Chondrocyte (in vitro differentiated cells): ENCODE measurements at regions not wholly inside any gene's neighbourhood (a gene's known extent, or its start where the extent isn't known, plus 50 kb on each side); places are given as distances from the start of the nearest gene placed in this dataset.

Source experiments
- DNase-seq: peaks from one replicate; pipeline ENCODE4 v3.0.0; 2021; ENCODE audit warnings: mixed read lengths, low spot score
- H3K27ac Mint-ChIP-seq: one replicate; pipeline ENCODE4 v1.8.0; 2021; ENCODE audit warnings: mild to moderate bottlenecking, moderate library complexity, mixed read lengths; ENCODE audit not compliant: unreplicated experiment
- H3K27me3 Mint-ChIP-seq: 2 replicates; pipeline ENCODE4 v1.8.0; 2021; ENCODE audit warnings: low read depth, mixed read lengths
- H3K36me3 Mint-ChIP-seq: 2 replicates; pipeline ENCODE4 v1.8.0; 2021; ENCODE audit warnings: low read depth, mixed read lengths
- H3K4me1 Mint-ChIP-seq: 2 replicates; pipeline ENCODE4 v1.8.0; 2021; ENCODE audit warnings: low read depth, mild to moderate bottlenecking, mixed read lengths
- H3K4me3 Mint-ChIP-seq: one replicate; pipeline ENCODE4 v1.8.0; 2021; ENCODE audit warnings: mild to moderate bottlenecking, moderate library complexity, mixed read lengths; ENCODE audit not compliant: unreplicated experiment
- H3K9me3 Mint-ChIP-seq: 2 replicates; pipeline ENCODE4 v1.8.0; 2021; ENCODE audit warnings: low read depth, mixed read lengths
- TF ChIP-seq, protein P1 (sequence below): fragments of 200-600 bp; sonication (generic); IDR thresholded peaks from 2 replicates; pipeline ENCODE4 v1.5.0; 2021; ENCODE audit warnings: antibody characterized with exemption, mild to moderate bottlenecking, moderate library complexity

DNA sequence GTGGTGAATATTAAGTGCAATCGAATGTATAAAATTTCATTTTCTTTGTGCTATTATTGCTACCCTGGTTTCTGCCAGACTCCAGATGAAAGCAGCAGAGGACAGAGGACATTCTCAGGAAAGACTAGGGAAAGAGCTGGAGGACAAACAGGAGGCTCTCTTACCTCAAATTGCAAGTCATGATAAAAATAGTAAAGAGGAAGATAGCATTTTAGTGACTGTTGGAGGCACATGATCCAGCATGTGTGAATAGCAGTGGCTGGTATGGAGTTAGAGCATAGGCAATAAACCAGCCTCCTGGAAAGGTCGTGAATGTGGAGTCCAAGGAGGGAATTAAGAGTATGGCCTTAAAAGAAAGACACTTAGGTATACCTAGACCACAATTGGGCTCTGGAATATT lies 1040.0 kb downstream of the STPG2 start:
- H3K9me3 Mint-ChIP-seq: no peaks in the 10 kb centered on the region
- H3K27ac Mint-ChIP-seq: no peak overlapping the region
- H3K27me3 Mint-ChIP-seq: peaks cover 3% of the 10 kb centered on the region
- H3K4me3 Mint-ChIP-seq: no peak overlapping the region
- DNase-seq: no peak
- H3K4me1 Mint-ChIP-seq: no peaks in the 10 kb centered on the region
- TF ChIP-seq, protein P1, sequence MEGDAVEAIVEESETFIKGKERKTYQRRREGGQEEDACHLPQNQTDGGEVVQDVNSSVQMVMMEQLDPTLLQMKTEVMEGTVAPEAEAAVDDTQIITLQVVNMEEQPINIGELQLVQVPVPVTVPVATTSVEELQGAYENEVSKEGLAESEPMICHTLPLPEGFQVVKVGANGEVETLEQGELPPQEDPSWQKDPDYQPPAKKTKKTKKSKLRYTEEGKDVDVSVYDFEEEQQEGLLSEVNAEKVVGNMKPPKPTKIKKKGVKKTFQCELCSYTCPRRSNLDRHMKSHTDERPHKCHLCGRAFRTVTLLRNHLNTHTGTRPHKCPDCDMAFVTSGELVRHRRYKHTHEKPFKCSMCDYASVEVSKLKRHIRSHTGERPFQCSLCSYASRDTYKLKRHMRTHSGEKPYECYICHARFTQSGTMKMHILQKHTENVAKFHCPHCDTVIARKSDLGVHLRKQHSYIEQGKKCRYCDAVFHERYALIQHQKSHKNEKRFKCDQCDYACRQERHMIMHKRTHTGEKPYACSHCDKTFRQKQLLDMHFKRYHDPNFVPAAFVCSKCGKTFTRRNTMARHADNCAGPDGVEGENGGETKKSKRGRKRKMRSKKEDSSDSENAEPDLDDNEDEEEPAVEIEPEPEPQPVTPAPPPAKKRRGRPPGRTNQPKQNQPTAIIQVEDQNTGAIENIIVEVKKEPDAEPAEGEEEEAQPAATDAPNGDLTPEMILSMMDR: no peak
- no peaks in the 10 kb centered on the region for H3K36me3 Mint-ChIP-seq

DNA sequence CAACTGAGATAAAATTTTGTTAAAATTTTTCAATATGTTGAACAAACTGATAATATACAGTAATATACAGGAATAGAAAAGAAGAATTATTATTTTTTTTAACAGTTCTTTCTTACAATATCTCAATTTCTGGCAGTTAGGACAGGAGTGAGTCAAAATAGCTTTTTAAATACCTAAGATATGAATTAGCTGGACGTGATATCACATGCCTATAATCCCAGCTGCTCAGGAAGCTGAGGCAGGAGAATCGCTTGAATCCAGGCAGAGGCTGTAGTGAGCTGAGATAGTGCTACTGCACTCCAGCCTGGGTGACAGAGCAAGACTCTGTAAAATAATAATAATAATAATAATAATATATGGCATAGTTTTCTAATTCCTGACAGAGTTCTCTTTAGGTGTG lies 1039.3 kb downstream of the STPG2 start:
- H3K36me3 Mint-ChIP-seq: no peaks in the 10 kb centered on the region
- H3K4me1 Mint-ChIP-seq: no peaks in the 10 kb centered on the region
- H3K27ac Mint-ChIP-seq: no peak overlapping the region
- TF ChIP-seq, protein P1: no peak
- no peak overlapping the region for H3K4me3 Mint-ChIP-seq
- H3K9me3 Mint-ChIP-seq: no peaks in the 10 kb centered on the region
- DNase-seq: no peak
- H3K27me3 Mint-ChIP-seq: peaks cover 3% of the 10 kb centered on the region

DNA sequence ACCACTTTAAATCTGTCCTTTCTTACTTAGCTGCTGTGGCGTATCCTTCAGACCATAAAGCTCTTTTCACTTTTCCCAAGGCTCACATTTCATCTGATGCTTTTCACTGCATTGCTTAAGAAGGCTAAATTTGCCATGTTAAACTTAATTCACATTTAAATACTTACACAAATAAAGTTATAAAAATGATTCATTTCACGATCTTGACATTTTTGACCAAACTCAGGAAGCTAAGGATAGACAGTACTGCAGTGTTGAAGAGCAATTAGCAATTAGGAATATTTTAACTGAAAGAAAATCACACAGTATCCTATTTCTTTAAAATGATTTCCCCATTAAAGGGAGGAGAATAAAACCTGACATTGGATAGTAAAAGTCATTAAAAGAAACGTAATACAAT lies 1038.6 kb downstream of the STPG2 start:
- TF ChIP-seq, protein P1: no peak
- Mint-ChIP-seq H3K27me3 (peaks cover 3% of the 10 kb centered on the region), H3K4me1 (no peaks in the 10 kb centered on the region), H3K36me3 (no peaks in the 10 kb centered on the region), H3K4me3 (no peak overlapping the region), H3K27ac (no peak overlapping the region), H3K9me3 (no peaks in the 10 kb centered on the region)
- no peak for DNase-seq

DNA sequence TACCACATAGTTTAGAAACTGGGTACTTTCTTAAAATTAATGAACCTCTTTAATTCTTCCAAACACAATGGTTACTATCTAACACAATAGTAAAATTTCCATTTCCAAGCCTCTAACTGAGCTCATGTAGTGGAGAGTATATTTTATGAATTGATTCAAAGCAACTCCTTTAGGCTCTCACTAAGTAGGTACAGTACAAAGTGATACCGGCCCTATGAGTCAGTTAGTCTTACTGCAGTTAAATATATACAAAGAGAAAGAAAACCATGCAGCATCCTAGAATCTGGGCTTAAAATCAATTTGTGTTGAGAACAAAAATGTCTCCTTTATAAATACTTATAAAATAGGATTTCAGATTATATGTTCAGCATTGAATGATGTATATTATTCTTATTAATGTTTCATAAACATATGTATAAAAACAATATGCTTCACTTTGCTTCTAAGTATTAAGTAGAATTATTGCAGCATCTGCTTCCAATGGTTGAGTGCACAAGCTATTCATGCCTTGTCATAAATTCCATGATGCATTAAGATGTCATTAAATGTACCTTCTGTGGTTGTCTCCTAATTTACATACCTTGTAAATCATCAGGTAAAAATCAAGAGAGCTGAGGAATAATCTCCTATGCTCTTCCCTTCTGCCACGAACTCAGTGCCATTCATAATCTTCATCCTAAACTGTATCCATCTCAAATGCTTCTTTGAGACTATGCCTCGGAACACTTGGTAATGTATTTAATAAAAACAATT lies 1037.8 kb downstream of the STPG2 start:
- DNase-seq: no peak

DNA sequence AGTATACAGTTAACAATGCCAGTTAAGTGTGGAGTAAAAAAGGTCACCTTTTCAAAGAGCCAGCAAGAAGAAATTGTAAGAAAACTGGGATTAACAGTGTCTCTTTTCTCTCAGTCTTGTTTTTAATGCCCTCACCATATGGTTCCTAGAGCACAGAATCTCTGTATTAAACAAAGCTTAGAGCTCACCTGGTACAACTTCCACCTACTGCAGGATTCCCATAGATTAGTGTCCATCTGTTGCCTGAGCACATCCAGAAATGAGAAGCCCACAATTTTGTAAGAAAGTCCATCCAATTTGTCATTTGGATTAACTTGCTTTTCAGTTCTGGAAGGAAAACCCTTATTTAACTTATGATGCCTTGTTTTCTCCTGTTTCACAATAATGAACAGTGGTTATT lies 1037.1 kb downstream of the STPG2 start:
- Mint-ChIP-seq H3K36me3 (no peaks in the 10 kb centered on the region), H3K4me1 (no peaks in the 10 kb centered on the region), H3K4me3 (no peak overlapping the region), H3K27me3 (peaks cover 3% of the 10 kb centered on the region), H3K9me3 (peaks cover 3% of the 10 kb centered on the region), H3K27ac (no peak overlapping the region)
- no peak for DNase-seq
- TF ChIP-seq, protein P1: no peak

More for the DNA sequence above, 1037.8 kb downstream of the STPG2 start:
- Mint-ChIP-seq H3K36me3 (no peaks in the 10 kb centered on the region), H3K4me1 (no peaks in the 10 kb centered on the region), H3K27ac (no peak overlapping the region), H3K9me3 (peaks cover 3% of the 10 kb centered on the region), H3K4me3 (no peak overlapping the region), H3K27me3 (peaks cover 3% of the 10 kb centered on the region)
- TF ChIP-seq, protein P1: no peak
